Nephron progenitor cell (in vitro differentiated cells): ENCODE measurements at regions not wholly inside any gene's neighbourhood (a gene's known extent, or its start where the extent isn't known, plus 50 kb on each side); places are given as distances from the start of the nearest gene placed in this dataset.

Experiments
- DNase-seq: peaks from one replicate; pipeline ENCODE4 v3.0.0; 2021
- H3K27ac Mint-ChIP-seq: 2 replicates; pipeline ENCODE4 v1.8.0; 2021; ENCODE audit warnings: mild to moderate bottlenecking, moderate library complexity, mixed read lengths
- H3K27me3 Mint-ChIP-seq: 2 replicates; pipeline ENCODE4 v1.8.0; 2021; ENCODE audit warnings: mild to moderate bottlenecking, low read depth, mixed read lengths; ENCODE audit not compliant: poor library complexity
- H3K36me3 Mint-ChIP-seq: 2 replicates; pipeline ENCODE4 v1.8.0; 2021; ENCODE audit warnings: low read depth, mixed read lengths
- H3K4me1 Mint-ChIP-seq: 2 replicates; pipeline ENCODE4 v1.8.0; 2021; ENCODE audit warnings: mixed read lengths
- H3K4me3 Mint-ChIP-seq: 2 replicates; pipeline ENCODE4 v1.8.0; 2021; ENCODE audit warnings: mild to moderate bottlenecking, moderate library complexity, mixed read lengths
- H3K9me3 Mint-ChIP-seq: 2 replicates; pipeline ENCODE4 v1.8.0; 2021; ENCODE audit warnings: mild to moderate bottlenecking, moderate library complexity, mixed read lengths
- TF ChIP-seq, protein P1 (sequence below): fragments of 200-600 bp; sonication (generic); IDR thresholded peaks from 2 replicates; pipeline ENCODE4 v1.5.0; 2021; ENCODE audit warnings: antibody characterized with exemption

DNA sequence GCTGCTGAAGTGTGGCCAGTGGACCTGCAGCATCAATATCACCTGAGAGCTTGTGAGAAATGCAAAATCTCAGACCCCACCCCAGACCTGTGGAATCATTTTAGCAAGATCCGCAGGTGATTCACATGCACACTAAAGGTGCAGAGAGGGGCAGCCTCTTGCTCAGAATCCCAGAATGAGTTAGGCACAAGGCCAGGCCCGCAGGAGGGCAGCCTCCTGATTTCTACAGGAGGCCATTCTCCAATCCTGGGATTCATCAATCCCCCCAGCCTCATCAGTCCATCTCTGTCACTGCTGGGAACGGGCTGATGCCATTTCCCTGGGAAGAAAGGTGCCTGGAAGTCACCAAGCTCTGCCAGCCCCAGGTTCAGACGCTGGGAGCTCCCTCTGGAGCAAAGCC is 63.0 kb upstream of the GPR26 start:
- peaks cover 7% of the 10 kb centered on the region for H3K9me3 Mint-ChIP-seq
- TF ChIP-seq, protein P1, sequence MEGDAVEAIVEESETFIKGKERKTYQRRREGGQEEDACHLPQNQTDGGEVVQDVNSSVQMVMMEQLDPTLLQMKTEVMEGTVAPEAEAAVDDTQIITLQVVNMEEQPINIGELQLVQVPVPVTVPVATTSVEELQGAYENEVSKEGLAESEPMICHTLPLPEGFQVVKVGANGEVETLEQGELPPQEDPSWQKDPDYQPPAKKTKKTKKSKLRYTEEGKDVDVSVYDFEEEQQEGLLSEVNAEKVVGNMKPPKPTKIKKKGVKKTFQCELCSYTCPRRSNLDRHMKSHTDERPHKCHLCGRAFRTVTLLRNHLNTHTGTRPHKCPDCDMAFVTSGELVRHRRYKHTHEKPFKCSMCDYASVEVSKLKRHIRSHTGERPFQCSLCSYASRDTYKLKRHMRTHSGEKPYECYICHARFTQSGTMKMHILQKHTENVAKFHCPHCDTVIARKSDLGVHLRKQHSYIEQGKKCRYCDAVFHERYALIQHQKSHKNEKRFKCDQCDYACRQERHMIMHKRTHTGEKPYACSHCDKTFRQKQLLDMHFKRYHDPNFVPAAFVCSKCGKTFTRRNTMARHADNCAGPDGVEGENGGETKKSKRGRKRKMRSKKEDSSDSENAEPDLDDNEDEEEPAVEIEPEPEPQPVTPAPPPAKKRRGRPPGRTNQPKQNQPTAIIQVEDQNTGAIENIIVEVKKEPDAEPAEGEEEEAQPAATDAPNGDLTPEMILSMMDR: no peak
- H3K27me3 Mint-ChIP-seq: peaks cover 5% of the 10 kb centered on the region
- no peak for DNase-seq
- no peaks in the 10 kb centered on the region for H3K36me3 Mint-ChIP-seq
- no peak overlapping the region for H3K4me3 Mint-ChIP-seq
- H3K4me1 Mint-ChIP-seq: no peaks in the 10 kb centered on the region
- H3K27ac Mint-ChIP-seq: no peak overlapping the region

DNA sequence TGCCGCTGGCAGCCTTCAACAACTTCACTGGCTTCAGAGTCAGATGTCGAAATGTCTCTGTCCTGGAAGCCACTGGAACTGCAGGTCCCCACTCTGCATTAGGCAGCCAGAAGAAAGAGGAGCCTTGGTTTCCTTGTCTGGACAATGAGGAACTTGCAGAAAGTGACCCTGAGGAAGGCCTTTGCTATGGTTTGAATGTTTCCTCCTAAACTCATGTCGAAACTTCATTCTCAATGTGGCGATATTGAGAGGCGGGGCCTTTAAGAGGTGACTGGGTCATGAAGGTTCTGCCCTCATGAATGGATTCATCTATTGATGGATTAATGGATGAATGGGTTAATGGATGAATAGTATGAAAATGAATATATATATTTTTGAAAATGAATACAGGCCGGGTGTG is 61.6 kb upstream of the GPR26 start:
- Mint-ChIP-seq H3K36me3 (no peaks in the 10 kb centered on the region), H3K27me3 (peaks cover 10% of the 10 kb centered on the region), H3K4me3 (no peak overlapping the region), H3K4me1 (no peaks in the 10 kb centered on the region), H3K9me3 (peaks cover 7% of the 10 kb centered on the region), H3K27ac (no peak overlapping the region)
- TF ChIP-seq, protein P1: no peak
- no peak for DNase-seq

DNA sequence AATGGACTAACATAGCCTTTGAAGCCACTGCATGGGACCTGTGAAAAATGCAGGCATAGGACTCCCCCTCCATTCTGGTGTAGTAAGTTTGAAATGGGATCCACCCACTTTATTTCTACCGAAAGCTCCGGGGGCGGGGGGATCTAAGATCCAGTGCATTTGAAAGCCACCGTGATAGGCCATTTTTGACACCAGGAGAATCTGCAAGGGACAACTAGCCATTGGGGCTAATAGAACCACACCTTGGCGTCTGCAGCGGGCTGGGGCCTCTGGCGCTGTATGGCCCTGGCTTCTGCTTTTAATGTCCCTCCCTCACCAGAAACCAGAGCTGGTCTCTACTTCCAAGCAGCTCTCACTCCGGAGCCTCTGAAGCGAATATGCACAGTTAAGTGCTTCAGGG is 60.1 kb upstream of the GPR26 start:
- TF ChIP-seq, protein P1: no peak
- Mint-ChIP-seq H3K27ac (no peak overlapping the region), H3K4me1 (no peaks in the 10 kb centered on the region), H3K36me3 (no peaks in the 10 kb centered on the region), H3K9me3 (peaks cover 7% of the 10 kb centered on the region), H3K27me3 (peaks cover 13% of the 10 kb centered on the region), H3K4me3 (no peak overlapping the region)
- no peak for DNase-seq

DNA sequence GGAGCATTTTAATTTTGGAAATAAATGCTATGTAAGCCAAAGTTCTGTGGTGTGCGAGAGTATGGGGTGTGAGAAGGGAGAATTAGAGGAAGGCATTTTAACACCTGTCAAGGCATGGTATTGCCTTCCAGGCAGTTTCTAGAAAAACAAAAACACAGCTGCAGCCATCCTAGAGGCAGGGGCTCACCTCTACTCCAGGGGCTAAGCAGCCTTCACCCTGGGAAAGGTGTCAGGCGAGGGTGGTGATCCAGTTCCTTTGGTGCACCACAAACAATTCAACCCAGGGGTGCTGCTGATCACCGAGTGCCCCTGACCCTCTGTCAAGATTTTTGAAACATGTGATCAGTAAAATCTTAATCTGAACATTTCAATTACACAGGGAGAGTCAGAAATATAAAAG is 59.2 kb upstream of the GPR26 start:
- Mint-ChIP-seq H3K36me3 (no peaks in the 10 kb centered on the region), H3K27me3 (peaks cover 13% of the 10 kb centered on the region), H3K4me3 (no peak overlapping the region), H3K4me1 (no peaks in the 10 kb centered on the region), H3K9me3 (no peaks in the 10 kb centered on the region), H3K27ac (no peak overlapping the region)
- no peak for DNase-seq
- TF ChIP-seq, protein P1: no peak

DNA sequence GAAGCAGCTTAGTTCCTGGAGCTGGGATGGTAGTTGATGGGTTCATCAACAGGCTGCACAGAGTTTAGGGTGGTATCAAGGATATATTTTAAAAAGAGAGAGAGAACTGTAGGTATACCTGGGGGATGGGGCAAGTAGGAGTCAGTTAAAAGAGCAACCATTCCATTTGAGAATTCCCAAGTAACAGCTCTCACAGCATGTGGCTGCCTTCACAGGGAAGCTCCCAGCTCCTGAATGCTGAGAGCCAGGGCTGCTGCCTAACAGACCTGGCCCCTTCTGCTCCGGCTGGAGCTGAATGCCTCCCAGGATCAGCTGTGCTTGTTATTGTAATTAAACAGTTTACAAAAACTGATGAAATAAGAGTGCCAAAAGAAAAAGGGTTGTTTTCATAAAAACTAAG is 58.8 kb upstream of the GPR26 start:
- H3K4me3 Mint-ChIP-seq: no peak overlapping the region
- H3K27me3 Mint-ChIP-seq: peaks cover 13% of the 10 kb centered on the region
- DNase-seq: no peak
- no peaks in the 10 kb centered on the region for H3K36me3 Mint-ChIP-seq
- no peaks in the 10 kb centered on the region for H3K4me1 Mint-ChIP-seq
- TF ChIP-seq, protein P1: no peak
- no peaks in the 10 kb centered on the region for H3K9me3 Mint-ChIP-seq
- H3K27ac Mint-ChIP-seq: no peak overlapping the region

DNA sequence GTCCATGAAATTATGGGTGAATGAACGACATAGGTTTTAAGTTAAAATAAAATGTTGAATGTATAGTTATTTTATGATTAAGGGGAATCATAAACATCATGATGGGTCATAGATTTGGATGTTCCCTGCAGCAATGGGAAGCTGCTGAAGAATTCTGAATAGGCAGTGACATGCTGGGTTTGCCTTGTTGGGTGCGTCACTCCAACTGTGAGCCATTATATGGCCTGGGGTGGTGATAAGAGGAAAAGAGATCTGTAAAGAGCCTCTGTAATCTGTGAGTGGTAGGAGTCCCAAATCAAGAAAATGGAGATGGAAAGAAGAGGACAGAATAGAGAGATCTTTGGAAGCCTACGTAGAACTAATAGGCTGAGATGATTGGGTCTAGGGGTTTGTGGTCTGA is 58.1 kb upstream of the GPR26 start:
- Mint-ChIP-seq H3K27ac (no peak overlapping the region), H3K9me3 (no peaks in the 10 kb centered on the region), H3K36me3 (no peaks in the 10 kb centered on the region), H3K4me1 (no peaks in the 10 kb centered on the region), H3K4me3 (no peak overlapping the region), H3K27me3 (peaks cover 13% of the 10 kb centered on the region)
- TF ChIP-seq, protein P1: no peak
- DNase-seq: no peak
